ENCODE measurements at regions not wholly inside any gene's neighbourhood (a gene's known extent, or its start where the extent isn't known, plus 50 kb on each side); places are given as distances from the start of the nearest gene placed in this dataset.

DNA sequence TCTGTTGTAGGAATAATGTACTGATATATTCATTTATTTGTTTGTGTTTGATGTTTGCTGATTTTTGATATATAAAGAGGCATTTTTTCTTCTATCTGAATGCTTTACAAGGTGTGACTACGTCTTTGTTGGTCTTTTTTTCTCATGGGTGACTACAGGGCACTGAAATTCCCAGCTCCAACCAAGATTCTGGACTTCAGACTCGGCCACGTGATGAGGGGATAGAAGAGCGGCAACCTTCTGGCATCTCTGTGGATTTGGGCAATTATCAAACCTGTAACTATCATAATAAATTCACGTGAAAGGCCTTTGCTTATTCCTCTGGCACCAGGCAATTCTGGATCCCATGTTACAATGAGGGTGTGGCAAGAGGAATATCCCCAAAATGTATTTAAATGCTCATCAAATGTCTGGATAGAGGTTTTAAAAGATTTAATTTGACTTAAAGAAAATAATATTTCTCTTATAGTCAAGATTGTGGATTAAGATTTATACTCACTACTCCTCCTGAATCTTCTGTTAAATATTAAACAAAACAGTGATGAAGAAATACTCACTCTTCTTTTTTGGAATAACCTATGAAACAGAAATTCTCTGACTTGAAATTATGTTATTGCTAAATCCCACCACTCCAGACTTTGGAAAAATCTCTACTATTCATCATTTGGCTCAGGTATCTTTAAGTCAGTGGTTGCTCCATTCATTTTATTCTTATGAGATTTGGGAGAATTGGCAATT lies 276.3 kb downstream of the GPR37 start:
- DNase-seq: no peak

DNA sequence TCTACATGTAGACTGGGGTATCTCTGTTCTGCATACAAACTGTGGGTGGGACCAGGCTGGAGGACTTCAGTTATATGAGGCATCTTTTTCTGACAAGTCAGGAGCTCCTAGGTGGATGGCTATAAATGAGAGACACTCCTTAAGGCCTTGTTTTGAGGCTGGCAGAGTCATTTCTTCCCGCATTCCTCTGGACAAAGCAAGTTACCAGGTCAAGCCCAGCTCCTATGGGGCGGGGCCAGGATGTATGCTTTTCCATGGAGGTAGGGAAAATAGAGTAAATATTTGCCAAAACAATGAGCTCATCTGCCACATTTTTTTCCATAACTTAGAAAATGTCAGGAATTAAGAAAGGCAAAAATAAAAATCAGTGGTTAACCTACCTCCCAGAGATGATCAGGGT lies 283.4 kb downstream of the GPR37 start:
- no peak for DNase-seq

DNA sequence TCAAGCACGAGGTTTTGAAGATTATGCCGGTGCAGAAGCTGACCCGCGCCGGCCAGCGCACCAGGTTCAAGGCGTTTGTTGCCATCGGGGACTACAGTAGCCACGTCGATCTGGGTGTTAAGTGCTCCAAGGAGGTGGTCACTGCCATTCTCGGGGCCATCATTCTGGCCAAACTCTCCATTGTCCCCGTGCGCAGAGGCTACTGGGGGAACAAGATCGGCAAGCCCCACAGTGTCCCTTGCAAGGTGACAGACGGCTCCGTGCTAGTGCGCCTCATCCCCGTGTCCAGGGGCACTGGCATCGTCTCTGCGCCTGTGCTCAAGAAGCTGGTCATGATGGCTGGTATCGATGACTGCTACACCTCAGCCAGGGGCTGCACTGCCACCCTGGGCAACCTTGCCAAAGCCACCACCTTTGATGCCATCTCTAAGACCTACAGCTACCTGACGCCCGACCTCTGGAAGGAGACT lies 284.7 kb downstream of the GPR37 start:
- DNase-seq: no peak

DNA sequence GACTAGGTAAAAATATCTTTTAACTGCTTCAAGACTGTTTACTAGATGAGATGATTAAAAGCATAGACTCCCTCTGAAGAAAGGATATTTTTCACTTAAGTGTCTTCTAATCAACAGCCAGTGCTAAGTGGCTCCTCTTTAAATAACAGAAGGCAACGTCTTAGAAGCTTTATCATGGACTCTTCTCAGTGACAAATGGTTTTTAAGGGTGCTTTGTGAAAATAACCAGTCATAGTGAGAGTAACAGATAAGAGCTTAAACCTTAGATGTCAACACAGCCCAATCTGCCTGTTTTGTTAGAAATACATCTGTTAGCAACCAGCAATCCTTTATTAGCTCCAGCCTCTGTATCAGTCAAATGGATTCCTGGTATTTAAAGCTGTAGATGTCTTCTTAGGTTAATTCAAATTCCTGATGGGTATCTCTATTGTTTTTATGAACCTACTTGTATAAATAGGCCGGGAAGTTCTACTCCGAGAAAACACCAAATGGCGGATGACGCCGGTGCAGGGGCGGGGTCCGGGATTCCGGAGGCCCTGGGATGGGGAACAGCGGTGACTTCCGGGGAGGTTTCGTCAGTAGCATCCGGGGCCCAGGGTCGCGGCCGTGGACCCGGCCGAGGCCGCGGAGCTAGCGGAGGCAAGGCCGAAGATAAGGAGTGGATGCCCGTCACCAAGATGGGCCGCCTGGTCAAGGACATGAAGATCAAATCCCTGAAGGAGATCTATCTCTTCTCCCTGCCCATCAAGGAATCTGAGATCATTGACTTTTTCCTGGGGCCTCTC lies 285.4 kb downstream of the GPR37 start:
- no peak for DNase-seq

DNA sequence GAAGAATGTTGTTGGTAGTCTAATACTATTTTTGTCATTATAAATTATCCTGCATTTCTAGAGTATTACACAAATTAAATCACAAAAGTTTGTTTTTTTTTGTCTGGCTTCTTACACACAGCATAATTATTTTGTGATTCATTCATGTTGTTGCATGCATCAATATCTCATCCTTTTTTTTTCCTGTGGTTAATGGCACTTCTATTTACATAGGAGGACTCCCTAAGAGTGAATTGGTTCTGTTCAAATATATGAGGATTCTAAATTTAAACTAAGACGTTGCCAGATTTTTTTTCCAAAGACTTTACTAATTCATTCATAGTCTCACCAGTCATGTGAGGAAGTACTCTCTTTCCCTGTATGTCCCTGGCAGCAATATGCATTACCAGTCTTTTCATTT lies 303.3 kb downstream of the GPR37 start:
- DNase-seq: no peak

DNA sequence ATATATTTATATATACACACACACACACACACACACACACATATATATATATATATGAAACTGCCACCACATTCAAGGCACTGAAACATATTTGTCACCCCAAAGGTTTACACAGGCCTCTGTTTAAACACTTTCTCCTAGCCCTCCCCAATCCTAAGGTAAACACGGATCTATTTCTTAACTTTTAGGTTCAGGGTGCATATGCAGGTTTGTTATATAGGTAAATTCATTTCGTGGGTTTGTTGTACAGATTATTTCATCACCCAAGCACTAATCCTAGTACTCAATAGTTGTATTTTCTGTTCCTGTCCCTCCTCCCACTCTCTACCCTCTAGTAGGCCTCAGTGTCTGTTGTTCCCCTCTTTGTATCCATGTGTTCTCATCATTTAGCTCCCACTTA lies 305.0 kb downstream of the GPR37 start:
- DNase-seq: no peak

DNA sequence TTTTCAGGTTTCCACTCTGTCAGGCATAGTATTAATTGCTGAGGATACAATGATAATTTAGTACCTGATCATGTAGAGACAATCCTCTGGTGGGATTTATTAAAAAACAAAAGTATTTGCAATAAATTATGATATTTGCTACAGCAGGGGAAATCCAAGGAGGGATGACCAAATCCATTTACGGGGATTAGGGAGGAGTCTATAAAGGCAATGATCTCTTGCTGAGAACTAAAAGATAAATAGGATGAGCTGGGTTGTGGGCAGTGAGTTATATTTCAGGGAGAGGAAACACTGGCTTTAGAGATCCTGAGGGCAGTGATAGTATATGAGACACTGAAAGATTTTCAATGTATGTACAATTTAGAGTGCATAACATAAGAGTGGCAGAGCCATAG lies 305.5 kb downstream of the GPR37 start:
- no peak for DNase-seq

DNA sequence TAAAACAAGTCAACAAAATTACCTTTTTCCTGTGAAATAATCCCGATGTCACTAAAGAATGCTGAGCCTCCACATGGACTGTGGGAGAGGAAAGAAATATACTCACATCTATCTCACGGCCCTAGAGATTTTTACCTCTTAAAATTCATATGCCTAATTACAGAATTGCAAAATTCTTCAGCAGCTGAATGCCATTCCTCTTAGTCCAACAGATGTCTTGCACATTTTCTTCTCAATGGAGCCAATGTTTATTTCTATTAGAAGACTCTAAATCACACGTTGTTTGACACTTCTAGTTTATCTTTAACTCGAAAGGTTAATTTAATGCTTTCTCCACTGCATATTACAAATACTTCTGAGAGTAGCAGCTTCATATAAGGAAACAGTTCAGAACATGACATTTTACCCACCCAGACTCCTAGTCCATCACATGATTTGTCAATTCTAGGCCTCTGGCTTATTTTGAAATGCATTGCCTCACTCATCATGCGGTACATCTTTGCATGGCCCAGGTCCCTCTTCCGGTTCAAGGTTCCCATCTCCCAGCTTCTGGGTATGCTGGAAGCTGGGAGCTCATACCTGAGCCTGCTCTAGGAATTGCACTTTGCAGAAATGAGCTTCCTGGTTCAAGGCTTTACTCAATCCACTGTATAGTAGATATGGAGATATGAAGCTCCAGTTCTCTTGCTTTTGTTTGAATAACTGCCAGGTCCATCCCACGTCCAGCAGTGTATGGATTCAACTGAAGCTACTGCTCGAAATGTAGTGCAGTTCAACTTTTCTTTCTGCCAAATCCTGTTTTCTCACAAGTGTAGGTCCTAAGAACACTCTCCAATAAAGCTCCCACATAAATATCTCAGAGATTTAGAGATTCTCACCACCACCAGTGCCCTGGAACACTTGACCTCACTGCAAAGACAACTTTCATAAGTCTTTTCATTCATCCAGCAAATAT lies 306.2 kb downstream of the GPR37 start:
- no peak for DNase-seq

DNA sequence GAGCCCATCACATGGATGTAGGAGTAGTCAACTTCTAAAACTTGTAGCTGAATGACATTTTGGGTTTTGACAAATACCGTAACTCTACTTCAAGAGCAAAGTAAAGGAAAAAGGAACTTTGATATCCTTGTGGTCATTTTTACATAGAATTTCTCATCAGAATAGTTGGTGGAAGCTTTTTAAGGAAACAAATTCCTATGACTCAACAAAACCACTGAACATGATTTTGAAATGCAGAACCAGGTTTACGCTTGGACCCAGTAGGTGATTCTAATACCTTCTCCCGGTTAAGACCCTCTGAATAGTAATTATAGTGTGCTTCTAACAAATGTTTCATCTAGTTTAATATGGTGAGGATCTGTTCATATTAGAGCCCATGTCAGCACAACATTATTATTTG lies 307.8 kb downstream of the GPR37 start:
- no peak for DNase-seq

DNA sequence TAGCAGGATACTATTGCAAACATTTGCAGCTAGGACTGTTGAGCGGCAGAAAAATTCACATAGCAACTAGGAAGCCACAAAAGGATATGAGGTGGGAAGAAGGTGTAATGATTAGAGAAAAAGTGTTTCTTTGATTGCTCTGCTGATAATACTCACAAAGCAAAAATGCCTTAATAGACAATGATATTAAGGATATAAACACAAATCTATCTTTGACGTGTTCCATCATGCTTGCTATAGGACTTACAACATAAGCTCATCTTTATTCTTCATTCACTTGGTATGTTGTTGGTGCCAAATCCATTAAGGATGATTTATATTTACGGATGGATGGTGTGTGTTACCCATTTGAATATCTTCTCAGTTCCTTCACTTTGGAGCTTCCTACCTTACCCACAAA lies 309.3 kb downstream of the GPR37 start:
- DNase-seq: no peak

DNA sequence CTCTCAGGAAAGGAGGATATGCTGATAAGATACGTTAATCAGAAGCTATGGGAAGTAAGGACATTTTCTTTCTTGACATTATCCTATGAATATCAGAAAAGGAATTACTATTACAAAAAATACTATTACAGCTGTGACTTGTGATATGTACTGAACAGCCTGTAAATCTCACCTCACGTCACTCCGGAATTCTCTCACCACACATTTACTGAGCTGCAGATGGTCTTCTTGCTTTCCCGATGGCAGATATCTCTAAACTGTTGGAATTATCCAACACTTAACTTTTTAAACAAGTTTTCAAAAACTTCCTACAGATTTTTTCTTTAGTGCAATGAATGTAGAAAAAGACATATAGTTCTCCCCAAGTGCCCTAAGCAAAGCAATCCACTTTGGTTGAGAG lies 313.4 kb downstream of the GPR37 start:
- DNase-seq: no peak

DNA sequence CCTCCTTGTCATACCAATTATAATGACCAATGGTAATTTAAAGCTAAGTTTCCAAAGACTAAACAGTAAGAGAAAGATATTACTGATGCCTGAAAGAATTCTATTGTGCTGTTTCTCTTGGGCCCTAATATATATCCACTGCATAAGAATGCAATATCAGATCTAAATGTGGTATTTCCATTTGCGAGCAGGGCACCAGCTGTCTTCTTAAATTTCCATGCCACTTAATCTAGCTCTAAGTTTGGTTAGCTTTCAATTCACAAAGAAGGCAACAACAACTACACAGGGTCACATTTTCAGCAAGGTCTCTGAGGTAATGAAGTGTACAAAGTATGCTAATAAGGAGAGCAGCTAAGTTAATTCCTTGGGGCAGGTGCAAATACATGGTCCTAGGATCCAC lies 315.7 kb downstream of the GPR37 start:
- no peak for DNase-seq

DNA sequence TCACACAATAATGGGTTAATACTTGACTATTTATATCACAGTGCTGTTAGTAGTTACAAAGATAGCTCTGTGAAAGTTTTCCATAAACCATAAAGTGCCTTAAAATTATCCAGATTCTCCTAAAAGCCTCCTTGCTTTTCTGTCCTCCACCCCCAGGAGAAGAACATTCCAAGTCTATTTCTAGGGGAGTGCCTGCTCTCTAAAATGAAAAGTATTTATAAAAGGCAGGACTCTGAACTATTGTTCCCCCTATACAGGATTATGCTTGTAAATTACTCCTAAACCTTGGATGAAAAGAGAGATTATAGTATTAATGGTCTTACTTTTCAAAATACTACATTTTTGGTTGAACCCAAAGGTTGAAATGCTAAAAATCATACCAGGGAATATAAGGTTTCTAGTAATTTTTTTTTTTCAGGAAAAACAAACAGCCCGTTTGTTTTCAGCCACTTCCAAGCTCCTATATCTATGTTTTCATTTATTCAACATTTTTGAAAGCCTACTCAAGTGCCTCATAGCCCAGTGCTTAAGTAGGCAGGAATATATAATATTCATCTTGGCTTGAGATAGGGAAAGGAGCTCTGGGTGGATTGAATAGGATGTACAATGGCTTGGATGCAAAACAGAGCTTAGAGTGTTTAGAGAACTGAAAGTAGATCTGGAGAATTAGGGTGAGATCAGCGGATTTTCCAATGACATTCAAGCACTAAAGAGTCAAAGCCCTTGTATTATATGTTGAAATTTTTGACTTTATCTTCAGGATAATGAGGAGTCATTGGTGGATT lies 320.7 kb downstream of the GPR37 start:
- no peak for DNase-seq

DNA sequence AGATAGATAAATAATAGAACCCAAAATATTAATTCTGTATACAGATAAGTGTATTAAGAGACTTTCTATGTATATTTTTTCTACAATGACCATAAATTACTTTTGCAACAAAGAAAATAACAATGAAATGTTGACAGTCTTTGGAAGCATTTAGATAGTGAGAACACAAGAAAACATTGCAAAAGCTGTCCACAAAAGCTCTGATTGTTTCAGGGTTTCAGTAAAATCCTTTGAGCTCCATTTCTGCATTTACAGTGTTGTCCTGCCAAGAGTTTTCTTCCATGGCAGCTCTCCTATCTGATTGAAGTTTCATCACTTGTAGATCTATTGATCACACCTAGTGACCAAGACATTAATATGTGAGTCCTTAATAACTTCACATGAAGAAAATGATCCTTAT lies 321.8 kb downstream of the GPR37 start:
- no peak for DNase-seq

DNA sequence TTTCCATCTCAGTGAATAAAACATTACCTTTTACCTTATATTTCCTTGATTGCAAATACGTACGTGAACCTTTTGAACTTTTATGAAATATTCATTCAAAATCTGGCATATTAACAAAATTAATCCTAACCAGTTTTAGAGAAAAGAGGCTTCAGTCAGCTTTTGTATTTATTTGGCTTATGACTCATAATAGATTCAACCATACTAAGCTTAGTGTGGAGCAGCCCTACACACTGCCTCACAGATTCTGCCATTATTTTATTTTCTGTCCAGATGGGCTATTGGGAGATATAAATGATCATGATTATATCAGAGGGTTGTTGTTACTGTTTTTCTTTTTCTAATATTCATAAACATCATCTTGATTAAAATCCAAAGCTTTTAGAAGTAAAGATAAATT lies 325.5 kb downstream of the GPR37 start:
- no peak for DNase-seq

DNA sequence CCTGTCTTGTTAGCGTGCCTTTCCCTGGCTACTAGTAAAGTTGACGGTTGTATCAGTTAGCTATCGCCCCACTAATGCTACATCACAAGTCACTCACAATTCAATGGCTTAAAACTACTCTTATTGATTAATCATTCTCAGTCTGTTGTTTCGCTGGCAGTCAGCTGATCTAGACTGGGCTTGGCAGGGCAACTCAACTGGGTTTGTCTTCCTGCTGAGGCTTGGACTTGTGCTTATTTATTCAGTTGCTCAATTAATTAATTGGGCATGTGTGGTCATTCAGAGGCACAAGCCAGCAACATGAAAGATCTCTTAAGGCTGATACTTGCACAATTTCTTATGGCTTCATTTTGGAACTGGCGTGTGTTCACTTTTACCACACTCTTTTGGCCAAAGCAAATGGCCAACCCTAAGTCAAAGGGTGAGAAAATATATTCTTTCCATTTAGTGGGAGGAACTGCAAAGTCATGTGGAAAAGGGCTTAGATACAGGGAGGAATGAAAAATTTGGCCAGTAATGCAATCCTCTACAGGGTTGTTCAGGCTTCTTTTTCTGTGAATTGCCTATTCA lies 333.5 kb downstream of the GPR37 start:
- DNase-seq: no peak

DNA sequence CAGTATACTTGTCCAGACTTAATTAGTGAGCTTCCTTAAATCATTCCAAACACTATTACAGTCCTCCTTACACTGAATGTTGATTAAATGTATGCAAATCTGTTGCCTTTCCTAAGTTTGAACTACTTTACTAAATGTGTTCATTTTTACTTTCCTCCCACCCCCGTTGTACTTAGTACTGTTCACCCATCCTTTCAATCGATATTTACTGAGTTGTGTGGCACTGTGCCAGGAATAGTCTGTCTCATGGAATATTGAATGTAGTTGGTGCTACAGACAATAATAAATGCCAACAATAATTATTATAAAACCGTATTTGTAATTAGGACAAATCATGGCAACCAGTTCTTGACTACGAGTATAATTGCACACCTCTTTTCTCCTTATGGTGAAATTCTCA lies 335.7 kb downstream of the GPR37 start:
- peak; percentile 49 for DNase-seq

DNA sequence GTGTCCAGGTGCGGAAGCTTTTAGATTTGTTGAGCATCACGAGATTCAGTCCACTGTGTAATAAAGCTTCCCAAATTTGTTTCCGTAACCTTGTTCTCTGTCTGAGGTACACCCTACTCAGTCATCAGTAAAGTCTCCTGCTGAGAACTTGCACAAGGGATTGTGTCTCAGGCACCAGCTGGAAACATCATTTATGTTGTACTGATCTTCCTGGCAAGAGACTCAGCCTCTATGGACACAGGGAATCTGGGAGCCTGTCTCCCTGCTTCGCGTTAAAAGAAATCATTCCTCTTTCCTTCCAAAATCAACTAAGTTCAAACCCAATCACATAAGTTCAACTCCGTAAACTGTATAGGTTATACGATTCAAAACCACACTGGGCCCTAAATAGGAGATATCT lies 336.8 kb downstream of the GPR37 start:
- no peak for DNase-seq

DNA sequence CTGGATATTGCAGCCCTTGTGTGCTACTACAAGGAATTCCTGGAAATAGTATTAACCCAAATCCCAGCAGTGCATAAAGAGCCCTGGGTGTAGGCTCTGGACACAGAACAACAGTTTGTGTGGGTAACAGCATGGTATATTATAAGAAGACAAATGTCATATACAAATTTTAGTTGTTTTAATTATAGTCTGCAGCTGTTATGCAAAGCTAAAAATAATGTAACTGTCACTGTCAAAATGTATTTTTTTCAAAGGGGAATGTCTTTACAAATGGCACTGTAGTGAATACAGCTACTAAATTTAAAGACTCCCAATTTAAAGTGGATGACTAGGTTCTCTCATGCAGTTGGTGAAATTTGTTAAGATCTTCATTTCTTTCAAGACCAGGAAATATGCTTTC lies 339.0 kb downstream of the GPR37 start:
- DNase-seq: no peak

DNA sequence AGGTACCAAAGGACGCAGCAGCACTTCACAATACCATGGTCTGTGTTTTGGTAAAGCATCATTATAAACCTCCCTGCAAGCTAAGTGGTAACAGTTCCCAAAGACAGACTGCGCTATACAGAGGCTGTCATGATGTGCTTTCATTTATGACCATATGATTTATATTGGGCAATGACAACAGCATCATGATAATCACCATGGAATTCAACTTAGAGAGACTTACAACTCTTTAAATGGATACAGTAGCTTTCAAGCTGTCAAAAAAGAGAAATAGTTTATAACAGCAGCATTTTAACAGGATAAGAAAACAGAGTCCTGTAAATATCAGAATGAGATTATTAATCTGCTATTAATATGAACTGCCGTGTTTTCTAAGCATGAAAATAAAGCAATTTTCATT lies 341.7 kb downstream of the GPR37 start:
- no peak for DNase-seq

DNA sequence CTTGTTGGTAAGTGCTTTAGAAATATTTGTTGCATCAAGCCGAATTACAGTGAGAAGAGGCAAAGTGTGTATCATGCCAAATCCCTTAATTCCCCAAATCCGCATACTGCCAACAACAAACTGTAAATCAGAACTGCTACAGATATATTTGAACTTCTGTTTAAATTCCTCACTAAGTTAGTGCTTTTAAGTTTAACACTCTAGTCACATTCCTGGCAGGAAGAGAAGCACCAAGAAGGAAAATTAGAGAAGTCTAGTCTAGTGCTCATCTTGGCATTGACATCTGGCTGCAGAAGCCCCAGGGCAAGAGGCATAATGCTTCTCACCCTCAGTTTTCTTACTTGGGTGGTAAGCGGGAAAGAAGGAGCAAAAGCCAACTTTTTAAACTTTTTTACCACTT lies 343.5 kb downstream of the GPR37 start:
- DNase-seq: no peak

DNA sequence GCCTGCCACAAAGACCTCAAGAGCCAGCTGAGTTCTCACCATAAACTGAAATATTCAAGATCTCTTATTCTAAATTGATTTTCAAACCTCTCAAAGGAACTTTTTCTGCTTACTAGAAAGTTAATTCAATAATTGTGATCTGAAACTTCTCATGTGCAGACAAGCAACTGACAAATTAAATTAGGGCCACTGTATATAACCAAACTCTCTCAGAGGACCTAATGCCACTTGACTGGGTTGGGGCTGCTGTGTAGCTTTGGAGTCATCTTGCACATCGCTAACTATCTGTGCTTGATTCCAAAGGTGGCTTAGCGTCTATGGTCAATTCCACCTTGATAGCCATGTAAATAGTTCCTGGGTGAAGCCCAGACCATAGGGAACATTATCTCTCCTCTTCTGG lies 345.2 kb downstream of the GPR37 start:
- no peak for DNase-seq
